ENCODE measurements at regions not wholly inside any gene's neighbourhood (a gene's known extent, or its start where the extent isn't known, plus 50 kb on each side); places are given as distances from the start of the nearest gene placed in this dataset.
"Not testable (repeated sequence)": the region's sequence is repeated elsewhere in the genome, so short reads cannot be mapped to it uniquely, and the experiment has no call there.

DNA sequence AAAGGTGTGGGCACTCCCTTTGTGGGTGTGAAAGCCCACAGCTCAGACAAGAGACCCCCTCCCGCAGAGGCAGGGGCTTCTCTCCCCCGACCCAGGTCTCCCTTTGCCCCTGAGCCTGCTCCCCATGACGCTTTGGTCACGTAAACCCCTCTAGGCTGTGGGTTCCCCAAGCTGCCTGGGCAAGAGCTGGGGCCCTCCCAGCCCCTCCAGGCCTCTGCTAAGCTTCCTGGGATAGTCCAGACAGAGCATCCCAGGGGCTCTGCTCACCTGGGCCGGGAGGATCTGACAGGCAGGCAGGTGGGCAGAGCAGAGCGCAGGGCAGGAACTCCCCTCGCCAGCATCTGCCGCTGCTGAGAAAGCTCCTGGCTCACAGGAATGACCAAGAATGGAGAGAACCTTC is 177.3 kb downstream of the BANP start:
- DNase-seq = no peak

DNA sequence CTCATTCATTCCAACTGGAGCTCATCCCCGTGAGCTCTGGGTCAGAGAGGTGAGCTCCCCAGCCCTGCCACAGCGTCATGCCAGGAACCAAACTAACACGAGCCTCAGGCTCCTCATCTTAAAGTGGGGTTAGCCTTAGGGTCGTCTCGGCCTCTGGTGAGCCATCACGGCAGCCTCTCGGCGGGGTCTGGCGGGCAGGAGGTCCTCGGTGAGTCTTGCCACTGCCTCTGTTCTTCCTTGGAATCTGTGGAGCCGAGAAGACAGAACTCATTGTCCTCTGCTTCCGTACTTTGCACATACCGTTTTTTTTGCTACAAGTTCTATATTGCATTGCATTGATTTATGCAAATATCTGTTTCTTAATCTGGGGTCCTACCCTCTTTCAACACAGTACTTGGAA is 177.9 kb downstream of the BANP start:
- not testable (repeated sequence) for DNase-seq

DNA sequence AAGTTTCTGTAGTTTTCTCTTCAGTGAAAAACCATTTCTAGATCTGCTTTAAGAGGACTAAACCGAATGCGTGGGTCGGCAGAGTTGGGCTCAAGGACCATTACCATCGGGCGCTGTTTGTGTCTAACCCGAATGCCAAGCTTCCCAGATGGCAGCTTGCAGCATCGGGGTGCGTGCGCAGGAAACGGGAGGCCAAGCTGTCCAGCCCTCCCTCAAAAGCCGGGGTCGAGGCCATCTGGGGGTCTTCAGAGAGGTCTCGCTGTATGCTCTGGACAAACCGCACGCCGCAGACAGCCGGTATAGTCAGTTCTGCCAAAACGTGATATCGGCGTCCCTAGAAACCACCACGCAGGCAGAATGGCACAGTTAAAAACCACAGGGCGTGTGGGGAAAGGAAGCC is 178.8 kb downstream of the BANP start:
- DNase-seq = no peak

DNA sequence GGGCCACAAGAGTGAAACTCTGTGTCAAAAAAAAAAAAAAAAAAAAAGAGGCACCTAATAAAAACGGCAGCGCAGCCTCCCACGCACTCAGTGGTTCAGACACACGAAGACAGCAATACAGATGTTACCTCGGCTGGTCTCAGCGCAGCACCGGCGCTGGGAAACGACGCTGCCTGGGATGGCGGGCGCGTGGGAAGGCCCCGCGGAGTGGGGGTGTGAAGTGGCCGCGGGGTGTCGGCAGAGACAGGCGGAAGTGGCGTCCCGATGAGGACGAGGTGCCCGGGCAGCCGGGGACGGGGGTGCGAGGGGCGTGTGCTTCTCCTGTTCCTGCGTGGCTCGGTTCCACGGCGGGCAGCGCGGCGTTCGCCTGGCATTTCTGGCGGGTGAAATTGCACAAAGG is 179.4 kb downstream of the BANP start:
- DNase-seq = no peak

GRCh38 chr16:88131256-88131655 is 180.0 kb downstream of the BANP start:
- no peak for DNase-seq

GRCh38 chr16:88131966-88132365 is 180.7 kb downstream of the BANP start:
- DNase-seq = no peak

DNA sequence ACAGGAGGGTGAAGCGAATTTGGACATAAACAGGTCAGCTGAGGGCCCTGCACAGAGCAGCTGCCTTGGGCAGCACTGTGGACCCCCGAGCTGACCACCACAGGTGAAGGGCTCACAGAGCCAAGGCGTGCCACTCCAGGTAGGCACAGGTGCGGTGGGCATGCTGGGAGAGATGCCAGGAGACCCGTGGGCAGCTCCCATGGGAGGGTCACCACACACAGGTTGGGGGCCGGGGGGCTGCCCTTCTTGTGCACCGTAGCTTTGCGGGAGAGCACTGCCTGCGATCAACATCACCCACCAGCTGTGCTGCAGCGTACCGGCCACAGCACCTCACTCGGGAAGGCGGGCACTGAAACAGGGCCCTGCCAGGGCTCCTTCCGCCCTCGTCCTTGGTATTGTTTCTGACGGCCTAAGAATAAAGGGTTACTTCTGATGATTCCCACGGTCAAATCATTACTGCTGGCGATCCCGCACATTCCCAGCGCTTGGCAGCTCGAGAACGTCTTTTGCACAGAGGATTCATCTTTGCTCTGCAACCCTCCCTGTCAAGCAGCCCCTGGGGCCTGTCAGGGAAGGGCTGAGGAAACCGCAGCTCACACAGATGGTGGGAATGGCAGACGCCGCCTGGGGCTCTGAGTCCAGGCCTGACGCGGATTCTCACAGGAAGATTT is 181.7 kb downstream of the BANP start:
- DNase-seq = no peak

- DNase-seq = no peak
Measured at GRCh38 chr16:88133507-88133843, 182.2 kb downstream of the BANP start.

DNA sequence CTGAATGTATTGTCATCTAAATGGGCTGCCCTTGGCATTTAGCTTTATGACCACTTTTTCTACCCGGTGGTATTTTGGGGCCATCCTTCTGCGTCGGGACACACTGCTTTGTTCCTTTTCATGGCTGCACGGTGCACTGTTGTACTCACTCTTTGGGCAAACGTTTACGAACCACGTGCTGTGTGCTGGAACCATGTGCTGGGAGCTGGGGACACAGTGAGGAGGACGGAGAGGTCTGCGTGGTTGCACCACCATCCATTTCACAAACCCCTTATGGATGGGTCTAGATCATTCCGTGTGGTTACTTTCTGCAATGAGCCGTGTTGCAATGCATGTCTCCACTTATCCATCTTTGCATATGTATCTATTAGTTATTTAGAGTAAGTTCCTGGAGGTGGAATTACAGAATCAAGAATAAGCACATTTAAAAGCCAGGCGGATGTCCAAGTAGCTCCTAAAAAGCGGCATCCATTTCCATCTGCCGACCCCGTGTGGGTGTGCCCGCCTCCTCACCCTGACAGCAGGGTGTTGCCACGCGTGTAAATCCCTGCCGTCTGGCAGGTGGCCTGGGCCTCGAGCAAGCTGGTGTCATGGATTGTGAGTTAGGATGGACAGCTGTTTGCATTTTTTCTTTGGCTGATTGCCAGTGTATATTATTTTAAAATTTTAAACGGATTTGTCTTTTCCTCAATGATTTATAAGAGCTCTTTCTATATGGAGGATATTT is 183.1 kb downstream of the BANP start:
- peak; percentile 76 for DNase-seq

GRCh38 chr16:88134899-88135682 is 183.9 kb downstream of the BANP start:
- DNase-seq = peak; percentile 28

DNA sequence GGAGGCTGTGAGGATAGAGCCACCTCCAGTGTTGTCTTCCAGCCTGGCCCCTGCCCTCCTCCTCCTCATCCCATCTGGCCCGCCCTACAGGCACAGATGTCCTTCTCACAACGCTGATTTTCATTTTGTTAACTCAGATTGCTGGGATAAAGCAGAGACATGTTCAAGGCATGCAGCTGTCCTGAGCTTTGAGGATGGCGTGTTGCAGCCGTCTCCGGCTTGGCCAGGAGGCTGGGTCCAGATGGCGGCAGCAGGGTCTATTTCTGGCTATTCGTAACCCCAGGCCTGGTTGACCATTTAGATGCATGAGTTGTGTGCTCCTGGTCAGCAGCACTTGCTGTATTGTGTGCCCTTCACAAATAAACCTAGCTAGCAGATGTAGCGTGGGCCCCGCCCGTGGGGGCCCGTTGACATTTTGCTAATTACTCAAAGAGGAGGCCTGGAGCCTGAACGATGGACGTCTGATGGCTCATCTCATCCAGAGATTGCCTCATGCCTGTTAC is 185.0 kb downstream of the BANP start:
- peak; percentile 79 for DNase-seq

DNA sequence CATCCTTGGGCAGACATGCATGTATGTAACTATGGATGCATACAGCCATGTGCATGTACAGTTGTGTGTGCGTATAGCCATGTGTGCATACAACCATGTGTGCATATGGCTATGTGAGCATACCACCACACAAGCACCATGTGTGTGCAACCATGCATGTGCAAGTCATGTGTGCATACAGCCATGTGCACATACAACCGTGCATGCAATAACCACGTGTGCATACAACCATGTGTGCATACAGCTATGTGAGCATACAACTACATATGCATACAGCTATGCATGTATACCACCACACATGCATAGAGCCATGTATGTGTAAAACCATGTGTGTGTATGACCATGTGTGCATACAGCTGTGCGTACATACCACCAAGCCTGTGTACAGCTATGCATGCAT is 185.7 kb downstream of the BANP start:
- not testable (repeated sequence) for DNase-seq

DNA sequence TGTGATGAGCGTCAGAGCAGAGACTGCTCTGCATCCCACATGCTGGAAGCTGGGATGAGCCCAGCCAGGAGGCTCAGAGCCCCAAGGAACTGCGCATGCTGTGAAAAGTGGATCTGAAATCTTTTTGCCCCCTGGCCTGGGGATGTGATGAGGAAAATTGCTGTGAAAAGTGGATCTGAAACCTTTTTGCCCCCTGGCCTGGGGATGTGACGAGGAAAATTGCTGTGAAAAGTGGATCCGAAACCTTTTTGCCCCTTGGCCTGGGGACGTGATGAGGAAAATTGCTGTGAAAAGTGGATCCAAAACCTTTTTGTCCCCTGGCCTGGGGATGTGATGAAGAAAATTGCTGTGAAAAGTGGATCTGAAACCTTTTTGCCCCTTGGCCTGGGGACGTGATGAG is 187.9 kb downstream of the BANP start:
- DNase-seq = not testable (repeated sequence)

DNA sequence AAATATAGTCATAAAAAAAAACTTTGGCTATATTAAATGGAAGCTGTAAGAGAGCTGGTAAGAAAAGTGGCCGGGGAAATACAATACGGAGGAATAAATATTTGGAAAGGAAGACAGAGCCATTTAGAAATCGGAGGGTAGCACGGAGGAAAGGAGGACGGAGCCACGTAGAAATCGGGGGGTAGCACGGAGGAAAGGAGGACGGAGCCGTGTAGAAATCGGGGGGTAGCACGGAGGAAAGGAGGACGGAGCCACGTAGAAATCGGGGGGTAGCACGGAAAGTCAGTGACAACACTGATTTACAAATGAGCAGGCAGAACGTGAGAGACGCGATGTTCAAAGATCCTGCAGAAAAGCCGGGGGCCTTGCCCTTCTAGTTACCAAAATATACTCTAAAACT is 189.0 kb downstream of the BANP start:
- DNase-seq = not testable (repeated sequence)

GRCh38 chr16:88141580-88141979 is 190.3 kb downstream of the BANP start:
- DNase-seq = no peak

GRCh38 chr16:88142056-88142935 is 191.1 kb downstream of the BANP start:
- not testable (repeated sequence) for DNase-seq

GRCh38 chr16:88143122-88144027 is 192.1 kb downstream of the BANP start:
- DNase-seq = peak; percentile 28

- no peak for DNase-seq
Measured at GRCh38 chr16:88144028-88144511, 192.8 kb downstream of the BANP start.

DNA sequence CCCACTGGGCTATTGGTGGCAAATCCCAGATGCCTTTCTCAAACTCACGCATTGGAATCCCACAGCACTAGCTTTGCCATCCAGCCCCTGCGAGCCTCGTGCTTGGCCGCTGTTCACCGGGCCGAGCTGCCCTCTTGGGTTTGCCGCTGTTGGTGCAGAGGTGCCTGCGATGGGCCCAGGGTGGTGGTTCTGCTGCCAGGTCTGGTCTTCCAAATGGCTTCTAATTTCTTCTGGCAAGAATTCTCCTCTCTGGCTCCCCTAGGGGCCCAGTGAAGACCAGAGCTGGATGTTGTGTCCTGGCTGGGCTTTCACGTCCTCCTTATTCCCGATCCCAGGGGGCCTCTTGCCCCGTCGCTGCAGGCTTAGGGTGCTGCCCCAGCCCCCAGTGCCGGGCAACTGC is 194.1 kb downstream of the BANP start:
- DNase-seq = not testable (repeated sequence)

DNA sequence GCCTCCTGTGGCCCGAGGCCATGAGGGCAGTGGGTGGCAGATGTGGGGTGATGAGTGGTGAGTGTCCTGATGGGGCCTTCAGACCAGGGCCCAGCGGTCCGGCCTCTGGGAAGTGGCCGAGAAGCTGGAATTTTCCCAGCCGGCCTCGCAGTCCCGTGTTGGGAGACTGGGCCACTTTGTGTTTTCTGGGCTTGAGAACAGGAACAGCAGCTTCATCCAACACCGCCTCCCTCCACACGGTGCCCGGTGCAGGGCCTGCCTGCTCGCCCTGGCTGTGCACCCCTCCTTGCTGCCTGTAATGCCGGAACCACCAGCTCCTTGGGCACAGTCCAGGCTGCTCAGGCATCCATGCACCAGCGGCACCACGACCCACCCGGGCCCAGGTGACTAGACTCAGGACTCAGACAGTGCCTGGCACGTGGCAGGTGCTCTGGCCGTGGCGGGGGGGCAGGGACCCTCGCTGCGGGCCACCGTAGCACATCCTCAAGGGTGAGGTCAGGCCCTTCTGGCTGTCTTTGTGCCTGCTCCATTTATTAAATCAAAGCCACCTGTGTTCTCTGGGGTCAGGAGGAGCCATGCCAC is 194.7 kb downstream of the BANP start:
- not testable (repeated sequence) for DNase-seq

- DNase-seq = not testable (repeated sequence)
Measured at GRCh38 chr16:88148078-88148477, 196.8 kb downstream of the BANP start.
